SK-N-SH treated with all-trans-retinoic acid at 6 μM for 48 hours (cell line): ENCODE measurements at regions not wholly inside any gene's neighbourhood (a gene's known extent, or its start where the extent isn't known, plus 50 kb on each side); places are given as distances from the start of the nearest gene placed in this dataset.

Experiments used
- ATAC-seq: fragments of 200-7000 bp; cut with Tn5 transposase; 3 replicates; pipeline ENCODE4 v1.9.1; 2020; ENCODE audit warnings: mild to moderate bottlenecking, moderate library complexity
- ARNTL ChIP-seq: fragments of 450-650 bp; formaldehyde crosslinking; IDR thresholded peaks from 2 replicates; pipeline ENCODE4 v1.5.0; 2020; ENCODE audit warnings: low read depth, mild to moderate bottlenecking, moderate library complexity, borderline replicate concordance
- CSDC2 ChIP-seq: fragments of 250-450 bp; sonication (Bioruptor Pico); IDR thresholded peaks from 2 replicates; pipeline ENCODE4 v1.5.0; 2020; ENCODE audit warnings: mild to moderate bottlenecking, moderate library complexity
- ESRRG ChIP-seq: fragments of 250-450 bp; sonication (Bioruptor Pico); IDR thresholded peaks from 2 replicates; pipeline ENCODE4 v1.6.1; 2021; ENCODE audit warnings: mild to moderate bottlenecking
- GLIS3 ChIP-seq: fragments of 250-450 bp; sonication (Bioruptor Pico); IDR thresholded peaks from 2 replicates; pipeline ENCODE4 v1.5.0; 2020; ENCODE audit warnings: mild to moderate bottlenecking, moderate library complexity
- ISL1 ChIP-seq: fragments of 250-450 bp; sonication (Bioruptor Pico); IDR thresholded peaks from 2 replicates; pipeline ENCODE4 v2.1.2; 2022; ENCODE audit warnings: mild to moderate bottlenecking, moderate library complexity
- OSR1 ChIP-seq: fragments of 250-450 bp; sonication (Bioruptor Pico); IDR thresholded peaks from 2 replicates; pipeline ENCODE4 v1.8.0; 2022; ENCODE audit warnings: moderate library complexity, mild to moderate bottlenecking, inconsistent platforms
- PPARA ChIP-seq: fragments of 250-450 bp; sonication (Bioruptor Pico); IDR thresholded peaks from 2 replicates; pipeline ENCODE4 v1.5.0; 2020; ENCODE audit warnings: mild to moderate bottlenecking, borderline replicate concordance
- SNAI2 ChIP-seq: fragments of 250-450 bp; sonication (Bioruptor Pico); IDR thresholded peaks from 2 replicates; pipeline ENCODE4 v1.5.0; 2020; ENCODE audit warnings: mild to moderate bottlenecking, moderate library complexity
- TCF4 ChIP-seq: fragments of 250-450 bp; sonication (Bioruptor Pico); IDR thresholded peaks from 2 replicates; pipeline ENCODE4 v1.8.0; 2021; ENCODE audit warnings: mild to moderate bottlenecking, moderate library complexity, borderline replicate concordance
- TOX ChIP-seq: fragments of 250-450 bp; sonication (Bioruptor Pico); IDR thresholded peaks from 2 replicates; pipeline ENCODE4 v1.8.0; 2021; ENCODE audit warnings: mild to moderate bottlenecking, moderate library complexity, borderline replicate concordance
- ZC3H10 ChIP-seq: fragments of 250-450 bp; sonication (Bioruptor Pico); IDR thresholded peaks from 2 replicates; pipeline ENCODE4 v1.5.1; 2021; ENCODE audit warnings: mild to moderate bottlenecking, moderate library complexity
- ZFP3 ChIP-seq: fragments of 250-450 bp; sonication (Bioruptor Pico); IDR thresholded peaks from 2 replicates; pipeline ENCODE4 v1.5.0; 2020; ENCODE audit warnings: mild to moderate bottlenecking, moderate library complexity
- ZFP30 ChIP-seq: fragments of 450-650 bp; formaldehyde crosslinking; IDR thresholded peaks from 2 replicates; pipeline ENCODE4 v1.5.0; 2022; ENCODE audit warnings: mild to moderate bottlenecking, moderate library complexity
- ZNF565 ChIP-seq: fragments of 450-650 bp; formaldehyde crosslinking; conservative IDR thresholded peaks from 2 replicates; pipeline ENCODE4 v1.5.0; 2020; ENCODE audit warnings: low read depth, mild to moderate bottlenecking, moderate library complexity
- ZNF70 ChIP-seq: fragments of 450-650 bp; formaldehyde crosslinking; IDR thresholded peaks from 2 replicates; pipeline ENCODE4 v1.5.0; 2020; ENCODE audit warnings: mild to moderate bottlenecking, moderate library complexity
- ZNF8 ChIP-seq: fragments of 450-650 bp; formaldehyde crosslinking; IDR thresholded peaks from 2 replicates; pipeline ENCODE4 v1.5.0; 2020; ENCODE audit warnings: mild to moderate bottlenecking, moderate library complexity
- TF ChIP-seq, protein P1 (sequence below): fragments of 250-450 bp; sonication (Bioruptor Pico); IDR thresholded peaks from 2 replicates; pipeline ENCODE4 v1.5.1; 2020; ENCODE audit warnings: low read depth, mild to moderate bottlenecking, moderate library complexity
- TF ChIP-seq, protein P2 (sequence below): fragments of 250-450 bp; sonication (Bioruptor Pico); IDR thresholded peaks from 2 replicates; pipeline ENCODE4 v1.5.0; 2020; ENCODE audit warnings: mild to moderate bottlenecking, moderate library complexity
- TF ChIP-seq, protein P3 (sequence below): fragments of 250-450 bp; sonication (Bioruptor Pico); IDR thresholded peaks from 2 replicates; pipeline ENCODE4 v1.5.1; 2021; ENCODE audit warnings: mild to moderate bottlenecking, moderate library complexity
- TF ChIP-seq, protein P4 (sequence below): fragments of 250-450 bp; sonication (Bioruptor Pico); IDR thresholded peaks from 2 replicates; pipeline ENCODE4 v1.8.0; 2020; ENCODE audit warnings: mild to moderate bottlenecking, moderate library complexity, borderline replicate concordance
- TF ChIP-seq, protein P5 (sequence below): fragments of 250-450 bp; sonication (Bioruptor Pico); IDR thresholded peaks from 2 replicates; pipeline ENCODE4 v1.8.0; 2021; ENCODE audit warnings: low read depth, mild to moderate bottlenecking, moderate library complexity, borderline replicate concordance

DNA sequence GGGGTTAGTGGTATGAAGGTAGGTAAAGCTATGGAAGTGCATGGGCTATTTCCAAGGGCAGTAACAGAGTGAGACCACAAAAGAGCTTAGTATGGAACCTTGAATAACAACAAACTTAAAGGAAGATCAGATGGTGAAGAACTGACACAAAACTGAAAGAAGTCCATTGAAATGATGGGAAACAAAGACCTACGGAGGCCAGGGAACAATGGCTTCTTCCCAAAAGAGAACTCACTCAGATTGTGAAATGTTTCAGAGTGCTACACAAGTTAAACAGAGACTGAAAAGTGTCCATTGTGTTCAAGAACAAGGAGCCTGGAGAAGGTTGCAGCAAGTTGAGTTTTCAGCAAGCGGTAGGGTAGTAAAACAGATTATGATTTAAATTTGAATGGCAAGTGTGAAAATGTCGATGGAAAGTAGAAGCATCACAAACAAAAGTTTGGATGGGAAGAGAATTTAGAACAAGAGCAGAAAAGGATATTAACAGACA lies 700.0 kb upstream of the NXPH2 start (continued):
- no peak for TF ChIP-seq SNAI2 (CRISPR knock-in tag)

DNA sequence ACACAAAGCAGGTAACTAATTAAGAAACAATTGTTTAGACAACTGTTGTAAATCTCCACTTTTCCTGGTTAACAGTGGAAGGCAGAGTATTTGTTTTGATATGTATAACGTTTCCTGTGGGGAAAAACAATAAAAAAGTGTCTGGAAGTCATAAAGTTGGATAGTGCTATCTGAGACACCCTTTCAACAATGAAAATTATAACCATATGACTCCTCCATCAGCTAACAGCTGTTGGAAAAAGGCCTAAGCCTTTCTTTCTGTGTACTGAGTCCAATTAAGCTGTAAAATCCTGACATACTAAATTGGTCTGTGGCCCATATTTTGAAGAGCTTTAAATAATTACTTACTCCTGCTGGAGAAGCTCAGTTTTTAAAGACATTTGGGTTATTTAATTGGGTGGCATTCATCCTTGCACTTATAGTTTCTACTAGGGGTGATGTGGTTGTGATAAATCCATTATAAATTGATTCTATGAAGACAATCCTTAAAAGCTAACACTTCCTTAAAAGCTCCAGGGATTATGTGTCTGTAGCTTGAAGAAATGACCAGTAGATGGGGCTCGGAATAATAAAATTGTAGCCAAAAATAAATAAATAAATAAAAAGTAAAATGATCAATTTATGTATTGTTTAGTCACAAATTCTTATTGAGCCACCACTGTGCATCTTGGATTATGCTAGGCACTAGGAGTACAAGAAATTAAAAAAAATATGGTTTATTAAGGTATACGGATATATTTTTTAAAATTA lies 698.1 kb upstream of the NXPH2 start:
- no peak for TF ChIP-seq GLIS3 (CRISPR knock-in tag)
- peak; percentile 58; the same call in 1 of the 2 replicates for TF ChIP-seq TCF4 (CRISPR knock-in tag)
- TF ChIP-seq, all 23 proteins: peak for 1
- ATAC-seq: no peak

DNA sequence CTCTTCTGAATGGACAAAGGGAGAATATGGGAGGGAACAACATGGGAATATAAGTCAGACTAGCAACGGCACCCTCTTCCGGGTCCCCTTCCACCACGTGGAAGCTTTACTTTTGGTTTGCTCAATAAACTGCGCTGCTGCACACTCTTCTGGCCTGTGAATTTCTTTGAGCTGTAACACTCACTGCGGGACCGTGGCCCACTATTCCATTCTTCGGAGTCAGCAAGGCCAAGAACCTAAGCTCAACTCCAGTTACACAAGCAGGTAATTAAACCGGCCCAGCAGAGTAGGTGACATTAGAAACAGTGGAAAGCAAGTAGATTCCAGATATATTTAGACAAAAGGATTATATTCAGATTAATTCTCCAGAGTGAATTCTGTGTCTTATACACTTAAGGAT lies 697.4 kb upstream of the NXPH2 start:
- ATAC-seq: no peak
- TF ChIP-seq ZNF565 (CRISPR knock-in tag) (no peak), ZFP30 (CRISPR knock-in tag) (no peak), ZNF8 (no peak), ESRRG (CRISPR knock-in tag) (no peak), ZNF70 (CRISPR knock-in tag) (no peak), OSR1 (CRISPR knock-in tag) (no peak), ISL1 (no peak), ZC3H10 (CRISPR knock-in tag) (no peak), GLIS3 (CRISPR knock-in tag) (no peak), TOX (CRISPR knock-in tag) (no peak), CSDC2 (CRISPR knock-in tag) (no peak), PPARA (CRISPR knock-in tag) (no peak), ZFP3 (no peak), ARNTL (CRISPR knock-in tag) (no peak), TCF4 (CRISPR knock-in tag) (no peak)
- TF ChIP-seq, protein P1, sequence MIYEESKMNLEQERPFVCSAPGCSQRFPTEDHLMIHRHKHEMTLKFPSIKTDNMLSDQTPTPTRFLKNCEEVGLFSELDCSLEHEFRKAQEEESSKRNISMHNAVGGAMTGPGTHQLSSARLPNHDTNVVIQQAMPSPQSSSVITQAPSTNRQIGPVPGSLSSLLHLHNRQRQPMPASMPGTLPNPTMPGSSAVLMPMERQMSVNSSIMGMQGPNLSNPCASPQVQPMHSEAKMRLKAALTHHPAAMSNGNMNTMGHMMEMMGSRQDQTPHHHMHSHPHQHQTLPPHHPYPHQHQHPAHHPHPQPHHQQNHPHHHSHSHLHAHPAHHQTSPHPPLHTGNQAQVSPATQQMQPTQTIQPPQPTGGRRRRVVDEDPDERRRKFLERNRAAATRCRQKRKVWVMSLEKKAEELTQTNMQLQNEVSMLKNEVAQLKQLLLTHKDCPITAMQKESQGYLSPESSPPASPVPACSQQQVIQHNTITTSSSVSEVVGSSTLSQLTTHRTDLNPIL (CRISPR knock-in tag): no peak
- TF ChIP-seq, protein P2, sequence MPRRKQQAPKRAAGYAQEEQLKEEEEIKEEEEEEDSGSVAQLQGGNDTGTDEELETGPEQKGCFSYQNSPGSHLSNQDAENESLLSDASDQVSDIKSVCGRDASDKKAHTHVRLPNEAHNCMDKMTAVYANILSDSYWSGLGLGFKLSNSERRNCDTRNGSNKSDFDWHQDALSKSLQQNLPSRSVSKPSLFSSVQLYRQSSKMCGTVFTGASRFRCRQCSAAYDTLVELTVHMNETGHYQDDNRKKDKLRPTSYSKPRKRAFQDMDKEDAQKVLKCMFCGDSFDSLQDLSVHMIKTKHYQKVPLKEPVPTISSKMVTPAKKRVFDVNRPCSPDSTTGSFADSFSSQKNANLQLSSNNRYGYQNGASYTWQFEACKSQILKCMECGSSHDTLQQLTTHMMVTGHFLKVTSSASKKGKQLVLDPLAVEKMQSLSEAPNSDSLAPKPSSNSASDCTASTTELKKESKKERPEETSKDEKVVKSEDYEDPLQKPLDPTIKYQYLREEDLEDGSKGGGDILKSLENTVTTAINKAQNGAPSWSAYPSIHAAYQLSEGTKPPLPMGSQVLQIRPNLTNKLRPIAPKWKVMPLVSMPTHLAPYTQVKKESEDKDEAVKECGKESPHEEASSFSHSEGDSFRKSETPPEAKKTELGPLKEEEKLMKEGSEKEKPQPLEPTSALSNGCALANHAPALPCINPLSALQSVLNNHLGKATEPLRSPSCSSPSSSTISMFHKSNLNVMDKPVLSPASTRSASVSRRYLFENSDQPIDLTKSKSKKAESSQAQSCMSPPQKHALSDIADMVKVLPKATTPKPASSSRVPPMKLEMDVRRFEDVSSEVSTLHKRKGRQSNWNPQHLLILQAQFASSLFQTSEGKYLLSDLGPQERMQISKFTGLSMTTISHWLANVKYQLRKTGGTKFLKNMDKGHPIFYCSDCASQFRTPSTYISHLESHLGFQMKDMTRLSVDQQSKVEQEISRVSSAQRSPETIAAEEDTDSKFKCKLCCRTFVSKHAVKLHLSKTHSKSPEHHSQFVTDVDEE (CRISPR knock-in tag): no peak
- TF ChIP-seq, protein P3, sequence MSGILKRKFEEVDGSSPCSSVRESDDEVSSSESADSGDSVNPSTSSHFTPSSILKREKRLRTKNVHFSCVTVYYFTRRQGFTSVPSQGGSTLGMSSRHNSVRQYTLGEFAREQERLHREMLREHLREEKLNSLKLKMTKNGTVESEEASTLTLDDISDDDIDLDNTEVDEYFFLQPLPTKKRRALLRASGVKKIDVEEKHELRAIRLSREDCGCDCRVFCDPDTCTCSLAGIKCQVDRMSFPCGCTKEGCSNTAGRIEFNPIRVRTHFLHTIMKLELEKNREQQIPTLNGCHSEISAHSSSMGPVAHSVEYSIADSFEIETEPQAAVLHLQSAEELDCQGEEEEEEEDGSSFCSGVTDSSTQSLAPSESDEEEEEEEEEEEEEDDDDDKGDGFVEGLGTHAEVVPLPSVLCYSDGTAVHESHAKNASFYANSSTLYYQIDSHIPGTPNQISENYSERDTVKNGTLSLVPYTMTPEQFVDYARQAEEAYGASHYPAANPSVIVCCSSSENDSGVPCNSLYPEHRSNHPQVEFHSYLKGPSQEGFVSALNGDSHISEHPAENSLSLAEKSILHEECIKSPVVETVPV (CRISPR knock-in tag): no peak
- TF ChIP-seq, protein P4, sequence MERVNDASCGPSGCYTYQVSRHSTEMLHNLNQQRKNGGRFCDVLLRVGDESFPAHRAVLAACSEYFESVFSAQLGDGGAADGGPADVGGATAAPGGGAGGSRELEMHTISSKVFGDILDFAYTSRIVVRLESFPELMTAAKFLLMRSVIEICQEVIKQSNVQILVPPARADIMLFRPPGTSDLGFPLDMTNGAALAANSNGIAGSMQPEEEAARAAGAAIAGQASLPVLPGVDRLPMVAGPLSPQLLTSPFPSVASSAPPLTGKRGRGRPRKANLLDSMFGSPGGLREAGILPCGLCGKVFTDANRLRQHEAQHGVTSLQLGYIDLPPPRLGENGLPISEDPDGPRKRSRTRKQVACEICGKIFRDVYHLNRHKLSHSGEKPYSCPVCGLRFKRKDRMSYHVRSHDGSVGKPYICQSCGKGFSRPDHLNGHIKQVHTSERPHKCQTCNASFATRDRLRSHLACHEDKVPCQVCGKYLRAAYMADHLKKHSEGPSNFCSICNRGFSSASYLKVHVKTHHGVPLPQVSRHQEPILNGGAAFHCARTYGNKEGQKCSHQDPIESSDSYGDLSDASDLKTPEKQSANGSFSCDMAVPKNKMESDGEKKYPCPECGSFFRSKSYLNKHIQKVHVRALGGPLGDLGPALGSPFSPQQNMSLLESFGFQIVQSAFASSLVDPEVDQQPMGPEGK: no peak
- TF ChIP-seq, protein P5, sequence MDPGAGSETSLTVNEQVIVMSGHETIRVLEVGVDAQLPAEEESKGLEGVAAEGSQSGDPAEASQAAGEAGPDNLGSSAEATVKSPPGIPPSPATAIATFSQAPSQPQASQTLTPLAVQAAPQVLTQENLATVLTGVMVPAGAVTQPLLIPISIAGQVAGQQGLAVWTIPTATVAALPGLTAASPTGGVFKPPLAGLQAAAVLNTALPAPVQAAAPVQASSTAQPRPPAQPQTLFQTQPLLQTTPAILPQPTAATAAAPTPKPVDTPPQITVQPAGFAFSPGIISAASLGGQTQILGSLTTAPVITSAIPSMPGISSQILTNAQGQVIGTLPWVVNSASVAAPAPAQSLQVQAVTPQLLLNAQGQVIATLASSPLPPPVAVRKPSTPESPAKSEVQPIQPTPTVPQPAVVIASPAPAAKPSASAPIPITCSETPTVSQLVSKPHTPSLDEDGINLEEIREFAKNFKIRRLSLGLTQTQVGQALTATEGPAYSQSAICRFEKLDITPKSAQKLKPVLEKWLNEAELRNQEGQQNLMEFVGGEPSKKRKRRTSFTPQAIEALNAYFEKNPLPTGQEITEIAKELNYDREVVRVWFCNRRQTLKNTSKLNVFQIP: no peak
